ENCODE measurements at regions not wholly inside any gene's neighbourhood (a gene's known extent, or its start where the extent isn't known, plus 50 kb on each side); places are given as distances from the start of the nearest gene placed in this dataset.

DNA sequence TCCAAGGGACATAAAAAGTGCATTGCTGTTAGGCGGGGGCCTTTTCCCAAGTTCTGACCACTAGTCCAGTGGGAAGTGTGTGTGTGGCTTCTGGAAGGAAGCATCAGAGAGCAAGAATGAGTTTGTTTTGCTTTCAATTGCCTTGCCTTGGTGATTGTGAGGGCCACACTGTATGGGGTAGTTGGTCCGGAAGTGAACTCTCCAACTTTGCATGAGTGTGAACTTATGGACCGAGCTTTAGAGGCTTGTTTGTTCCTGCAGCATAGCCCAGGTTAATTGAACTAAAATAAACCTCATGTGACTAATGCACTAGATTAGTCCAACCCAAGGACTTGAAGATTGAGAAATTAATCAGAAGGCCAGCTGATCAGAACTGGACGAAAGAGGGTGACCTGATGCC is 171.7 kb downstream of the NR2F2 start:
- TF ChIP-seq, protein P1, sequence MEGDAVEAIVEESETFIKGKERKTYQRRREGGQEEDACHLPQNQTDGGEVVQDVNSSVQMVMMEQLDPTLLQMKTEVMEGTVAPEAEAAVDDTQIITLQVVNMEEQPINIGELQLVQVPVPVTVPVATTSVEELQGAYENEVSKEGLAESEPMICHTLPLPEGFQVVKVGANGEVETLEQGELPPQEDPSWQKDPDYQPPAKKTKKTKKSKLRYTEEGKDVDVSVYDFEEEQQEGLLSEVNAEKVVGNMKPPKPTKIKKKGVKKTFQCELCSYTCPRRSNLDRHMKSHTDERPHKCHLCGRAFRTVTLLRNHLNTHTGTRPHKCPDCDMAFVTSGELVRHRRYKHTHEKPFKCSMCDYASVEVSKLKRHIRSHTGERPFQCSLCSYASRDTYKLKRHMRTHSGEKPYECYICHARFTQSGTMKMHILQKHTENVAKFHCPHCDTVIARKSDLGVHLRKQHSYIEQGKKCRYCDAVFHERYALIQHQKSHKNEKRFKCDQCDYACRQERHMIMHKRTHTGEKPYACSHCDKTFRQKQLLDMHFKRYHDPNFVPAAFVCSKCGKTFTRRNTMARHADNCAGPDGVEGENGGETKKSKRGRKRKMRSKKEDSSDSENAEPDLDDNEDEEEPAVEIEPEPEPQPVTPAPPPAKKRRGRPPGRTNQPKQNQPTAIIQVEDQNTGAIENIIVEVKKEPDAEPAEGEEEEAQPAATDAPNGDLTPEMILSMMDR (IDR thresholded peaks at IDR 0.05; ENCODE audit: low read depth, low read length), result no peak
- no peak for TF ChIP-seq EZH2phosphoT487 (IDR thresholded peaks at IDR 0.05; ENCODE audit: low read depth)

Data from OCI-LY3 (cell line).